ENCODE measurements at regions not wholly inside any gene's neighbourhood (a gene's known extent, or its start where the extent isn't known, plus 50 kb on each side); places are given as distances from the start of the nearest gene placed in this dataset.

- peaks cover 4% of the 10 kb centered on the region for H3K27me3 Mint-ChIP-seq (ENCODE audit: unreplicated experiment)
- H3K27ac Mint-ChIP-seq (ENCODE audit: unreplicated experiment), result no peak overlapping the region
- no peak for TF ChIP-seq CTCF (IDR thresholded peaks at IDR 0.05)
- H3K4me3 Mint-ChIP-seq (ENCODE audit: unreplicated experiment), result no peak overlapping the region
- DNase-seq (ENCODE audit: extremely low spot score, unreplicated experiment), result no peak
- H3K4me1 Mint-ChIP-seq (ENCODE audit: unreplicated experiment), result no peaks in the 10 kb centered on the region
- no peaks in the 10 kb centered on the region for H3K9me3 Mint-ChIP-seq (ENCODE audit: unreplicated experiment)
- H3K36me3 Mint-ChIP-seq (ENCODE audit: unreplicated experiment), result no peaks in the 10 kb centered on the region
Measured at GRCh38 chr4:71930459-71930858, 101.3 kb upstream of the NPFFR2 start.

GRCh38 chr4:71932941-71933340 lies 98.9 kb upstream of the NPFFR2 start:
- H3K9me3 Mint-ChIP-seq (ENCODE audit: unreplicated experiment), result no peaks in the 10 kb centered on the region
- H3K27me3 Mint-ChIP-seq (ENCODE audit: unreplicated experiment), result peaks cover 4% of the 10 kb centered on the region
- no peaks in the 10 kb centered on the region for H3K36me3 Mint-ChIP-seq (ENCODE audit: unreplicated experiment)
- DNase-seq (ENCODE audit: extremely low spot score, unreplicated experiment), result no peak
- no peaks in the 10 kb centered on the region for H3K4me1 Mint-ChIP-seq (ENCODE audit: unreplicated experiment)
- H3K27ac Mint-ChIP-seq (ENCODE audit: unreplicated experiment), result no peak overlapping the region
- H3K4me3 Mint-ChIP-seq (ENCODE audit: unreplicated experiment), result no peak overlapping the region
- no peak for TF ChIP-seq CTCF (IDR thresholded peaks at IDR 0.05)

GRCh38 chr4:71938776-71939175 lies 93.0 kb upstream of the NPFFR2 start:
- Mint-ChIP-seq H3K4me1 (ENCODE audit: unreplicated experiment) (no peaks in the 10 kb centered on the region), H3K4me3 (ENCODE audit: unreplicated experiment) (no peak overlapping the region), H3K27me3 (ENCODE audit: unreplicated experiment) (peaks cover 7% of the 10 kb centered on the region), H3K9me3 (ENCODE audit: unreplicated experiment) (no peaks in the 10 kb centered on the region), H3K27ac (ENCODE audit: unreplicated experiment) (no peak overlapping the region), H3K36me3 (ENCODE audit: unreplicated experiment) (no peaks in the 10 kb centered on the region)
- DNase-seq (ENCODE audit: extremely low spot score, unreplicated experiment), result no peak
- TF ChIP-seq CTCF (IDR thresholded peaks at IDR 0.05), result no peak

- no peak overlapping the region for H3K27ac Mint-ChIP-seq (ENCODE audit: unreplicated experiment)
- H3K4me1 Mint-ChIP-seq (ENCODE audit: unreplicated experiment), result no peaks in the 10 kb centered on the region
- H3K9me3 Mint-ChIP-seq (ENCODE audit: unreplicated experiment), result no peaks in the 10 kb centered on the region
- peaks cover 7% of the 10 kb centered on the region for H3K27me3 Mint-ChIP-seq (ENCODE audit: unreplicated experiment)
- no peaks in the 10 kb centered on the region for H3K36me3 Mint-ChIP-seq (ENCODE audit: unreplicated experiment)
- DNase-seq (ENCODE audit: extremely low spot score, unreplicated experiment), result no peak
- TF ChIP-seq CTCF (IDR thresholded peaks at IDR 0.05), result peak; percentile 52
- H3K4me3 Mint-ChIP-seq (ENCODE audit: unreplicated experiment), result no peak overlapping the region
Measured at GRCh38 chr4:71941001-71941400, 90.8 kb upstream of the NPFFR2 start.

GRCh38 chr4:71944956-71945355 lies 86.8 kb upstream of the NPFFR2 start:
- Mint-ChIP-seq H3K27ac (ENCODE audit: unreplicated experiment) (no peak overlapping the region), H3K4me1 (ENCODE audit: unreplicated experiment) (no peaks in the 10 kb centered on the region), H3K36me3 (ENCODE audit: unreplicated experiment) (no peaks in the 10 kb centered on the region), H3K27me3 (ENCODE audit: unreplicated experiment) (peaks cover 7% of the 10 kb centered on the region), H3K9me3 (ENCODE audit: unreplicated experiment) (peaks cover 5% of the 10 kb centered on the region), H3K4me3 (ENCODE audit: unreplicated experiment) (no peak overlapping the region)
- TF ChIP-seq CTCF (IDR thresholded peaks at IDR 0.05), result no peak
- DNase-seq (ENCODE audit: extremely low spot score, unreplicated experiment), result no peak

Data from osteocyte (in vitro differentiated cells).